GM10266 (cell line): ENCODE measurements at regions not wholly inside any gene's neighbourhood (a gene's known extent, or its start where the extent isn't known, plus 50 kb on each side); places are given as distances from the start of the nearest gene placed in this dataset.

ENCODE experiments used
- DNase-seq: peaks from one replicate; pipeline ENCODE4 v3.0.0; 2012; ENCODE audit errors: extremely low spot score
- CTCF ChIP-seq: IDR thresholded peaks from 2 replicates; pipeline ENCODE4 v1.5.1; 2012; ENCODE audit warnings: mild to moderate bottlenecking, low read depth; ENCODE audit not compliant: control insufficient read depth, insufficient read depth; ENCODE audit errors: missing control alignments

- TF ChIP-seq CTCF = no peak
- DNase-seq = no peak
Measured at GRCh38 chr7:42414941-42415505, 178.0 kb upstream of the GLI3 start.

- no peak for DNase-seq
- TF ChIP-seq CTCF = no peak
Measured at GRCh38 chr7:42414028-42414427, 177.0 kb upstream of the GLI3 start.

GRCh38 chr7:42409296-42409695 is 172.3 kb upstream of the GLI3 start:
- DNase-seq = no peak
- no peak for TF ChIP-seq CTCF

GRCh38 chr7:42407833-42408232 is 170.8 kb upstream of the GLI3 start:
- DNase-seq = no peak
- TF ChIP-seq CTCF = no peak

- no peak for TF ChIP-seq CTCF
Measured at GRCh38 chr7:42407021-42407710, 170.2 kb upstream of the GLI3 start.

GRCh38 chr7:42406358-42406757 is 169.3 kb upstream of the GLI3 start:
- no peak for TF ChIP-seq CTCF
- DNase-seq = no peak

More at GRCh38 chr7:42407021-42407710, 170.2 kb upstream of the GLI3 start:
- DNase-seq = no peak

GRCh38 chr7:42405782-42406181 is 168.8 kb upstream of the GLI3 start:
- no peak for TF ChIP-seq CTCF
- no peak for DNase-seq
